ENCODE measurements at regions not wholly inside any gene's neighbourhood (a gene's known extent, or its start where the extent isn't known, plus 50 kb on each side); places are given as distances from the start of the nearest gene placed in this dataset.

- Histone ChIP-seq H3K9me3 (replicated peaks; ENCODE audit: control insufficient read depth, insufficient read depth, low read depth, low read length) (no peaks in the 10 kb centered on the region), H3K36me3 (ENCODE audit: control insufficient read depth, insufficient read depth, low read length) (no peaks in the 10 kb centered on the region), H3K4me3 (no peak overlapping the region), H3K9me1 (ENCODE audit: control insufficient read depth, insufficient read depth, low read length) (no peaks in the 10 kb centered on the region), H3K79me2 (ENCODE audit: control insufficient read depth, insufficient read depth, low read length) (no peaks in the 10 kb centered on the region), H4K20me1 (replicated peaks; ENCODE audit: control insufficient read depth, insufficient read depth, low read length) (no peaks in the 10 kb centered on the region), H2AFZ (ENCODE audit: low read depth, low read length) (no peak overlapping the region), H3K27ac (ENCODE audit: extremely low read depth, low read depth, low read length) (no peak overlapping the region), H3K4me1 (replicated peaks in 1 of 2; ENCODE audit: control insufficient read depth in 2 of 2, insufficient read depth in 2 of 2, low read length in 2 of 2) (no peaks in the 10 kb centered on the region), H3K27me3 (ENCODE audit: control insufficient read depth in 2 of 2, insufficient read depth in 2 of 2, low read length in 2 of 2) (no peaks in the 10 kb centered on the region; a peak in 1 of 5 replicates), H3K9ac (ENCODE audit: insufficient read depth in 1 of 2, low read depth in 2 of 2, low read length in 2 of 2) (no peak overlapping the region), H3K4me2 (ENCODE audit: insufficient read depth, low read length) (no peak overlapping the region)
- ChIA-PET POLR2A (no interaction called here), CTCF (ENCODE audit: low intra/inter-chr PET ratio) (no interaction called here)
- BruUV-seq (replicated peaks) = no TSS peak
- in situ Hi-C loops (cut with MboI) = no loop called here
- ATAC-seq (no peak), DNase-seq (ENCODE audit: extremely low read depth in 1 of 4, low spot score in 3 of 4) (no peak), FAIRE-seq (no peak)
- 0% methylated on average over 5 of the region's 6 CpGs for WGBS (ENCODE audit: insufficient coverage, low coverage, missing lambda C conversion rate)
- no peak for TF ChIP-seq HMGN3 (IDR thresholded peaks at IDR 0.05; ENCODE audit: borderline replicate concordance, extremely low read depth, insufficient read length, low read depth, low read length)
- no peak for TF ChIP-seq PTTG1 (tag; IDR thresholded peaks at IDR 0.05; ENCODE audit: low read depth)
- no peak for TF ChIP-seq ZNF41 (CRISPR knock-in tag; conservative IDR thresholded peaks at IDR 0.05)
- no peak for TF ChIP-seq PHF21A (IDR thresholded peaks at IDR 0.05; ENCODE audit: borderline replicate concordance, low read depth)
- no peak for TF ChIP-seq SUPT5H (IDR thresholded peaks at IDR 0.05)
- no peak for TF ChIP-seq GATAD2A (IDR thresholded peaks at IDR 0.05)
- no peak for TF ChIP-seq MECOM (CRISPR knock-in tag; IDR thresholded peaks at IDR 0.05)
- TF ChIP-seq ZBTB2 (IDR thresholded peaks at IDR 0.05) = no peak
- TF ChIP-seq FOXK1 (CRISPR knock-in tag; IDR thresholded peaks at IDR 0.05; ENCODE audit: borderline replicate concordance) = no peak
- no peak for TF ChIP-seq ZNF766 (CRISPR knock-in tag; conservative IDR thresholded peaks at IDR 0.05)
- TF ChIP-seq HDAC8 (tag; IDR thresholded peaks at IDR 0.05) = no peak
- no peak for TF ChIP-seq POLR2H (tag; IDR thresholded peaks at IDR 0.05; ENCODE audit: low read depth)
- TF ChIP-seq ZNF217 (CRISPR knock-in tag; IDR thresholded peaks at IDR 0.05) = no peak
- TF ChIP-seq FOSL1 (tag; conservative IDR thresholded peaks at IDR 0.05) = no peak
- TF ChIP-seq CBX5 (IDR thresholded peaks at IDR 0.05; ENCODE audit: borderline replicate concordance, low read depth) = no peak
- TF ChIP-seq ASH1L (IDR thresholded peaks at IDR 0.05; ENCODE audit: borderline replicate concordance, low read depth, partially characterized antibody) = no peak
- no peak for TF ChIP-seq ZNF609 (CRISPR knock-in tag; IDR thresholded peaks at IDR 0.05; ENCODE audit: borderline replicate concordance)
- TF ChIP-seq ZNF212 (CRISPR knock-in tag; IDR thresholded peaks at IDR 0.05) = no peak
- intact Hi-C loops (cut with micrococcal nuclease) = no loop called here
These were observed 219.4 kb downstream of the BUB3 start for GRCh38 chr10:123373591-123373990.
